Activated effector memory CD4-positive, alpha-beta T cell treated with anti-CD3 and anti-CD28 coated beads, Interleukin-2, amount 50 U/mL, for 16 hours (primary cell): ENCODE measurements at regions not wholly inside any gene's neighbourhood (a gene's known extent, or its start where the extent isn't known, plus 50 kb on each side); places are given as distances from the start of the nearest gene placed in this dataset.
"Not testable (repeated sequence)": the region's sequence is repeated elsewhere in the genome, so short reads cannot be mapped to it uniquely, and the experiment has no call there.

Experiments
- DNase-seq: peaks from one replicate; pipeline ENCODE4 v3.0.0-alpha.2; 2020

- DNase-seq = no peak
Observed at GRCh38 chr1:111063595-111063994, 76.3 kb downstream of the DRAM2 start.

GRCh38 chr1:111062624-111063023 is 77.3 kb downstream of the DRAM2 start:
- DNase-seq = no peak

GRCh38 chr1:111062081-111062480 is 77.8 kb downstream of the DRAM2 start:
- DNase-seq = no peak

- DNase-seq = no peak
Observed at GRCh38 chr1:111054656-111055055, 85.2 kb downstream of the DRAM2 start.

GRCh38 chr1:111052246-111052645 is 87.6 kb downstream of the DRAM2 start:
- no peak for DNase-seq

- DNase-seq = not testable (repeated sequence)
Observed at GRCh38 chr1:111048253-111048652, 84.5 kb upstream of the LRIF1 start.

GRCh38 chr1:111045033-111045722 is 81.5 kb upstream of the LRIF1 start:
- no peak for DNase-seq

GRCh38 chr1:111032295-111032897 is 68.7 kb upstream of the LRIF1 start:
- no peak for DNase-seq

- peak; percentile 79 for DNase-seq
Observed at GRCh38 chr1:111030590-111030989, 66.9 kb upstream of the LRIF1 start.

GRCh38 chr1:111025109-111025508 is 61.4 kb upstream of the LRIF1 start:
- DNase-seq = no peak

- DNase-seq = no peak
Observed at GRCh38 chr1:111015222-111015621, 51.5 kb upstream of the LRIF1 start.
